ENCODE measurements at regions not wholly inside any gene's neighbourhood (a gene's known extent, or its start where the extent isn't known, plus 50 kb on each side); places are given as distances from the start of the nearest gene placed in this dataset.

DNA sequence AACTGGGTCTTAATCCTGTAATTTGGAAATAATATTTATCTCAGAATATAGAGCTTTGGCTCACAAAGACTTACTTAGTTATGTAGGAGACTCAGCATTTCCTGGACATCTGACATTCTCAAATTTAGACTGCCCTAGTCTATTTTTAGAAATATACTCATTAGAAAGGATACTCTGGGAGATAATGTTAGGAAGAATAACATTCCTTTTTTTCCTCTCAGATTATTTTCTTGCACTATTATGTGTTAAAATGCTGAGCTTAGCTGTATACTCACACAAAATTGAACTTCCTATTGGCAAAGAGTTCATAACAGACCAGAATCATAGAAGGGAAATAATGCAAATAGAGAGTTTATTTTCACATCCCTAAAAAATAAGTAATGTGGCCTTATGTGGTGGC lies 1424.9 kb upstream of the PCDH7 start:
- Histone ChIP-seq H3K27ac (no peak overlapping the region), H3K4me1 (no peaks in the 10 kb centered on the region), H3K27me3 (no peaks in the 10 kb centered on the region), H3K36me3 (no peaks in the 10 kb centered on the region), H3K4me3 (no peak overlapping the region), H3K9me3 (no peaks in the 10 kb centered on the region)
- TF ChIP-seq, protein P1, sequence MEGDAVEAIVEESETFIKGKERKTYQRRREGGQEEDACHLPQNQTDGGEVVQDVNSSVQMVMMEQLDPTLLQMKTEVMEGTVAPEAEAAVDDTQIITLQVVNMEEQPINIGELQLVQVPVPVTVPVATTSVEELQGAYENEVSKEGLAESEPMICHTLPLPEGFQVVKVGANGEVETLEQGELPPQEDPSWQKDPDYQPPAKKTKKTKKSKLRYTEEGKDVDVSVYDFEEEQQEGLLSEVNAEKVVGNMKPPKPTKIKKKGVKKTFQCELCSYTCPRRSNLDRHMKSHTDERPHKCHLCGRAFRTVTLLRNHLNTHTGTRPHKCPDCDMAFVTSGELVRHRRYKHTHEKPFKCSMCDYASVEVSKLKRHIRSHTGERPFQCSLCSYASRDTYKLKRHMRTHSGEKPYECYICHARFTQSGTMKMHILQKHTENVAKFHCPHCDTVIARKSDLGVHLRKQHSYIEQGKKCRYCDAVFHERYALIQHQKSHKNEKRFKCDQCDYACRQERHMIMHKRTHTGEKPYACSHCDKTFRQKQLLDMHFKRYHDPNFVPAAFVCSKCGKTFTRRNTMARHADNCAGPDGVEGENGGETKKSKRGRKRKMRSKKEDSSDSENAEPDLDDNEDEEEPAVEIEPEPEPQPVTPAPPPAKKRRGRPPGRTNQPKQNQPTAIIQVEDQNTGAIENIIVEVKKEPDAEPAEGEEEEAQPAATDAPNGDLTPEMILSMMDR (IDR thresholded peaks at IDR 0.05): no peak
- intact Hi-C loops (cut with DNase I): no loop called here
- no peak for ATAC-seq
- DNase-seq: no peak
- FAIRE-seq: no peak

GRCh38 chr4:29304595-29304994 lies 1415.6 kb upstream of the PCDH7 start:
- Histone ChIP-seq H3K27me3 (no peaks in the 10 kb centered on the region), H3K36me3 (no peaks in the 10 kb centered on the region), H3K4me1 (no peaks in the 10 kb centered on the region), H3K4me3 (no peak overlapping the region), H3K27ac (no peak overlapping the region), H3K9me3 (no peaks in the 10 kb centered on the region)
- WGBS, 2 donors: 60% methylated on average over 3 of the region's 3 CpGs
- TF ChIP-seq, protein P1 (IDR thresholded peaks at IDR 0.05): no peak
- FAIRE-seq (no peak), ATAC-seq (no peak), DNase-seq (no peak)
- intact Hi-C loops (cut with DNase I): no loop called here

- ATAC-seq (no peak), DNase-seq (no peak), FAIRE-seq (no peak)
- Histone ChIP-seq H3K4me1 (no peaks in the 10 kb centered on the region), H3K27ac (no peak overlapping the region), H3K27me3 (no peaks in the 10 kb centered on the region), H3K36me3 (no peaks in the 10 kb centered on the region), H3K4me3 (no peak overlapping the region), H3K9me3 (no peaks in the 10 kb centered on the region)
- TF ChIP-seq, protein P1 (IDR thresholded peaks at IDR 0.05): no peak
- intact Hi-C loops (cut with DNase I): no loop called here
Measured at GRCh38 chr4:29307256-29307655, 1412.9 kb upstream of the PCDH7 start.

GRCh38 chr4:29307755-29308154 lies 1412.4 kb upstream of the PCDH7 start:
- no peaks in the 10 kb centered on the region for H3K36me3 ChIP-seq
- FAIRE-seq: no peak
- no peak overlapping the region for H3K4me3 ChIP-seq
- 51 to 81% methylated on average over 1 of the region's 1 CpG for WGBS, 2 donors
- DNase-seq: no peak
- H3K27ac ChIP-seq: no peak overlapping the region
- intact Hi-C loops (cut with DNase I): no loop called here
- no peaks in the 10 kb centered on the region for H3K4me1 ChIP-seq
- TF ChIP-seq, protein P1 (IDR thresholded peaks at IDR 0.05): no peak
- no peaks in the 10 kb centered on the region for H3K9me3 ChIP-seq
- no peaks in the 10 kb centered on the region for H3K27me3 ChIP-seq
- no peak for ATAC-seq

- WGBS, 2 donors: 53 to 63% methylated on average over 3 of the region's 3 CpGs
- Histone ChIP-seq H3K9me3 (no peaks in the 10 kb centered on the region), H3K27ac (no peak overlapping the region), H3K4me1 (no peaks in the 10 kb centered on the region), H3K27me3 (no peaks in the 10 kb centered on the region), H3K36me3 (no peaks in the 10 kb centered on the region), H3K4me3 (no peak overlapping the region)
- intact Hi-C loops (cut with DNase I): no loop called here
- DNase-seq (no peak), ATAC-seq (no peak), FAIRE-seq (no peak)
- TF ChIP-seq, protein P1 (IDR thresholded peaks at IDR 0.05): no peak
Measured at GRCh38 chr4:29309050-29309449, 1411.1 kb upstream of the PCDH7 start.
